ENCODE measurements at regions not wholly inside any gene's neighbourhood (a gene's known extent, or its start where the extent isn't known, plus 50 kb on each side); places are given as distances from the start of the nearest gene placed in this dataset.

DNA sequence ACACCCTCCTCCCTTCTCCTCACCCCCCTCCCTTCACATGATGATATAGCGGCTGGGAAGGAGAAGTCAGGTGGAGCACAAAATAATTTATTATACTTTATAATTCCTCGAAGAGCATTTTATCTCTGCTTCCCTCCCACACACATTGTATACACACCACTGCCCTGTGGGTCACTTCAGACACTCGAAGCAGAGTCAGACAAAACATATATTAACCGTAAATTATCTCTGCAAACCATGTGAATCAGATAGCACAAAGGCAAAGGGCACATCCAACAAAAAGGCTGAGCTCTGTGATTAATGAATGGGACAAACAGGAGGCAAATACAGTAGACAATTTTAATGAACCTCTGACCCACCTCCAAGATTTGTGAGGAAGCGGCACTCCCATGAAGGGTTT, 450.7 kb downstream of the GALC start:
- TF ChIP-seq EZH2 (IDR thresholded peaks at IDR 0.05; ENCODE audit: insufficient read depth, low read length): no peak
- TF ChIP-seq, protein P1, sequence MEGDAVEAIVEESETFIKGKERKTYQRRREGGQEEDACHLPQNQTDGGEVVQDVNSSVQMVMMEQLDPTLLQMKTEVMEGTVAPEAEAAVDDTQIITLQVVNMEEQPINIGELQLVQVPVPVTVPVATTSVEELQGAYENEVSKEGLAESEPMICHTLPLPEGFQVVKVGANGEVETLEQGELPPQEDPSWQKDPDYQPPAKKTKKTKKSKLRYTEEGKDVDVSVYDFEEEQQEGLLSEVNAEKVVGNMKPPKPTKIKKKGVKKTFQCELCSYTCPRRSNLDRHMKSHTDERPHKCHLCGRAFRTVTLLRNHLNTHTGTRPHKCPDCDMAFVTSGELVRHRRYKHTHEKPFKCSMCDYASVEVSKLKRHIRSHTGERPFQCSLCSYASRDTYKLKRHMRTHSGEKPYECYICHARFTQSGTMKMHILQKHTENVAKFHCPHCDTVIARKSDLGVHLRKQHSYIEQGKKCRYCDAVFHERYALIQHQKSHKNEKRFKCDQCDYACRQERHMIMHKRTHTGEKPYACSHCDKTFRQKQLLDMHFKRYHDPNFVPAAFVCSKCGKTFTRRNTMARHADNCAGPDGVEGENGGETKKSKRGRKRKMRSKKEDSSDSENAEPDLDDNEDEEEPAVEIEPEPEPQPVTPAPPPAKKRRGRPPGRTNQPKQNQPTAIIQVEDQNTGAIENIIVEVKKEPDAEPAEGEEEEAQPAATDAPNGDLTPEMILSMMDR (IDR thresholded peaks at IDR 0.05; ENCODE audit: insufficient read depth, low read depth, low read length): no peak
